ENCODE measurements at regions not wholly inside any gene's neighbourhood (a gene's known extent, or its start where the extent isn't known, plus 50 kb on each side); places are given as distances from the start of the nearest gene placed in this dataset.

GRCh38 chr6:92682516-92683398 lies 736.6 kb downstream of the EPHA7 start:
- TF ChIP-seq EZH2 (IDR thresholded peaks at IDR 0.05; ENCODE audit: low read length, unreplicated experiment) (no peak), EZH2phosphoT487 (IDR thresholded peaks at IDR 0.05; ENCODE audit: borderline replicate concordance, low read length) (no peak), CTCF (conservative IDR thresholded peaks at IDR 0.05; ENCODE audit: low read depth, low read length) (no peak)

Data from PC-3 (cell line).